IgD-negative memory B cell (primary cell): ENCODE measurements at regions not wholly inside any gene's neighbourhood (a gene's known extent, or its start where the extent isn't known, plus 50 kb on each side); places are given as distances from the start of the nearest gene placed in this dataset.
"Not testable (repeated sequence)": the region's sequence is repeated elsewhere in the genome, so short reads cannot be mapped to it uniquely, and the experiment has no call there.

Experiments used
- H3K27ac Mint-ChIP-seq, 3 donors: one replicate each; pipeline ENCODE4 v1.8.0; 2020 to 2022; ENCODE audit warnings: mild to moderate bottlenecking in 3 of 3, mixed read lengths in 3 of 3, moderate library complexity in 1 of 3
- H3K27me3 Mint-ChIP-seq: one replicate; pipeline ENCODE4 v1.8.0; 2021; ENCODE audit warnings: mixed read lengths
- H3K36me3 Mint-ChIP-seq: one replicate; pipeline ENCODE4 v1.8.0; 2020; ENCODE audit warnings: mild to moderate bottlenecking, mixed read lengths
- H3K4me1 Mint-ChIP-seq, 3 donors: one replicate each; pipeline ENCODE4 v1.8.0; 2020 to 2022; ENCODE audit warnings: mixed read lengths in 3 of 3, mild to moderate bottlenecking in 1 of 3
- H3K4me3 Mint-ChIP-seq, 4 donors: one replicate each; pipeline ENCODE4 v1.8.0; 2020 to 2022; ENCODE audit warnings: mild to moderate bottlenecking in 4 of 4, mixed read lengths in 4 of 4, moderate library complexity in 3 of 4
- H3K9me3 Mint-ChIP-seq, 3 donors: one replicate each; pipeline ENCODE4 v1.8.0; 2020 to 2021; ENCODE audit warnings: mixed read lengths in 3 of 3, mild to moderate bottlenecking in 1 of 3

DNA sequence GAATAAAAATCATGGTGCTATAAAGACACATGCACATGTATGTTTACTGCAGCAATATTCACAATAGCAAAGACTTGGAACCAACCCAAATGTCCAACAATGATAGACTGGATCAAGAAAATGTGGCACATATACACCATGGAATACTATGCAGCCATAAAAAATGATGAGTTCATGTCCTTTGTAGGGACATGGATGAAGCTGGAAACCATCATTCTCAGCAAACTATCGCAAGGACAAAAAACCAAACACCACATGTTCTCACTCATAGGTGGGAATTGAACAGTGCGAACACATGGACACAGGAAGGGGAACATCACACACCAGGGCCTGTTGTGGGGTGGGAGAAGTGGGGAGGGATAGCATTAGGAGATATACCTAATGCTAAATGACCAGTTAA, 185.9 kb downstream of the TPBG start:
- not testable (repeated sequence) for H3K4me3 Mint-ChIP-seq, H3K9me3 Mint-ChIP-seq, H3K4me1 Mint-ChIP-seq, H3K27ac Mint-ChIP-seq, H3K27me3 Mint-ChIP-seq, H3K36me3 Mint-ChIP-seq

DNA sequence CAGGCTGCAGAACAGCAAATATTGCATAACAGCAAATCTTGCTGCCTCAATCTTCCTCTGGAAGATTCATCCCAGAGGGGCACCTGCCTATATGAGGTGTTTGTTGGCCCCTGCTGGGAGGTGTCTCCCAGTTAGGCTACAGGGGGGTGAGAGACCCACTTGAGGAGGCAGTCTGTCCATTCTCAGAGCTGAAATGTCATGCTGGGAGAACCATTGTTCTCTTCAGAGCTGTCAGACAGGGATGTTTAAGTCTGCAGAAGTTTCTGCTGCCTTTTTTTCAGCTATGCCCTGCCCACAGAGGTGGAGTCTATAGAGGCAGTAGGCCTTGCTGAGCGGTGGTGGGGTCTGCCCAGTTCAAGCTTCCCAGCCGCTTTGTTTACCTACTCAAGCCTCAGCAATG, 187.7 kb downstream of the TPBG start:
- not testable (repeated sequence) for H3K4me3 Mint-ChIP-seq, H3K27ac Mint-ChIP-seq, H3K9me3 Mint-ChIP-seq, H3K36me3 Mint-ChIP-seq, H3K4me1 Mint-ChIP-seq, H3K27me3 Mint-ChIP-seq

DNA sequence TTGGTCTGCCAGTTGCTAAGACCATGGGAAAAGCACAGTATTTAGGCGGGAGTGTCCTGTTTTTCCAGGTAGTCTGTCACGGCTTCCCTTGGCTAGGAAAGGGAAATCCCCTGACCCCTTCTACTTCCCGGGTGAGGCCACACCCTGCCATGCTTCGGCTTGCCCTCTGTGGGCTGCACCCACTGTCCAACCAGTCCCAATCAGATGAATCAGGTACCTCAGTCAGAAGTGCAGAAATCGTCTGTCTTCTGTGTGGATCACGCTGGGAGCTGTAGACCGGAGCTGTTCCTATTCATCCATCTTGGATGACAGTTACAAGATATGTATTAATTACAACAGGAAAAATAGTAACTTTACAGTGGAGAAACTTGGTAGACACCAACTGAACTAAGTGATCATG, 188.2 kb downstream of the TPBG start:
- Mint-ChIP-seq H3K36me3 (no peaks in the 10 kb centered on the region), H3K4me3 (no peak overlapping the region), H3K27me3 (no peaks in the 10 kb centered on the region), H3K27ac (no peak overlapping the region), H3K9me3 (peaks cover 2 to 3% (median 2%) of the 10 kb centered on the region in 3 donors), H3K4me1 (no peaks in the 10 kb centered on the region)

DNA sequence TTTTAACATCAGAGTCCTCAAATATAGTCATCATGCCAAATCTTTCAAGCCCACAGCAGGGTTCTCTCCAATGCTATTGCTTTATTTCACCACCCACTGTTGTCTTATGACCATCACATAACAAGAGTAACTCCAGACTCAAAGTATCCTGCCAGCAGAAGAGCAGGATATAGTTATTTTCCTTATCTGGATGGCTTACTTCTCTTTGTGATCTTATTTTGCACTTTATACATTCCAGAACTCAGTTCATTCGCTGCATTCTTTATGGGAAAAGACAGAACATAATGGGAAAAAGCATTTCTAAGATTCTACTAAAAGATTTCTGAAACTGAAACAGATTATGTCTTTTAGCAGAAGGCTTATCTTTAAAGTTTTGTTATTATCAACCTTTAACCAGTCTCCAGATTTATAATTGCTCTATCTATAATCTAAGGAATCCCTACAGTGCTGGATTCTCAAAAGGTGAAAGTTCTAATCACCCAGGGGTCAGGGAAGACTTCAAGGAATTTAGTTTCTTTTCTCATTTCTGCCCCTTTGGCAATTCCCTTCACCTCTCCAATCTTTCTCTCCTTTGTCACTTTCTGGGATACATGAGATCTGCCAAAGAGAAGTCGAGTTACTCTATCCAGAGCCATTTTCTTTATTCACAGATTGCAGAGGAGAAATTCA, 190.4 kb downstream of the TPBG start:
- Mint-ChIP-seq H3K36me3 (no peaks in the 10 kb centered on the region), H3K27ac (no peak overlapping the region), H3K4me1 (no peaks in the 10 kb centered on the region), H3K9me3 (peaks cover 2 to 3% (median 2%) of the 10 kb centered on the region in 3 donors), H3K4me3 (no peak overlapping the region), H3K27me3 (no peaks in the 10 kb centered on the region)

DNA sequence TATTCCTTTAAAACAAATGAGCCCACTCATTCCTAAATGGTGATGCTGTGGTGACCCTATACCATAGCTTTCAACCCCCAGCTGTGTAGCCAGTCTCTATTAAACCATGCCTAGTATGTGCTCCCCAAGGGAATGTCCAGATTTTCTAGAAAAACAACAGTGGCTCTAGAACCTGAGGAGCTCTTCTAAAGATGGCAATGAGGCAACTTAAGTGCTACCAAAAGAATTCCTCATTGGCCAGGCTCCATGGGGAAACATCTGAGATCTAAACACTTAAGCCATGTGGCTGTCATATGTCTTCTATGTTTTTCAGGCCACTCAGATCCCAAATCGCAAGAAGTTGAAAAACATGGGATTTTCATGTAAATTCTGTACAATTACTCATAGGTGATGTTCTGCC, 191.0 kb downstream of the TPBG start:
- Mint-ChIP-seq H3K4me1 (no peaks in the 10 kb centered on the region), H3K27ac (no peak overlapping the region), H3K4me3 (no peak overlapping the region), H3K27me3 (no peaks in the 10 kb centered on the region), H3K36me3 (no peaks in the 10 kb centered on the region), H3K9me3 (peaks cover 2 to 3% (median 2%) of the 10 kb centered on the region in 3 donors)

DNA sequence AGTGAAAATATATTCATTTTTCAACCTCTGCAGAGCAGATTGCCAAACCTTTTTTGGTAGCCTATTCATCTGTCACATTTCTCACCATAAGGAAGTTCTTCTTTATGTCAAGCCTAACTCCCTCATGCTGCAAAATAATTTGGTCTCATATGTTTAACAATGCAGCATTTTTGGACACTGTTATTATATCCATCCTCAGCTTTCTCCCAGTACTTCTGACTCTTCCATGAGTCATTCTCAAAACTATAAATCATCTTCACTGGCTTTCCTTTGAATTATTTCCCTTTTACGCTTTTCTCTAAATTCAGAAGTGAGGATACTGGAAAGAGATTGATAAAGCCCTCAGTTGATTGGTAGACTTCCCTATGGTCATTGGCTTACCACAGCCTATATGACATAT, 192.2 kb downstream of the TPBG start:
- Mint-ChIP-seq H3K4me1 (no peaks in the 10 kb centered on the region), H3K4me3 (no peak overlapping the region), H3K27ac (no peak overlapping the region), H3K27me3 (no peaks in the 10 kb centered on the region), H3K36me3 (no peaks in the 10 kb centered on the region), H3K9me3 (no peaks in the 10 kb centered on the region)

DNA sequence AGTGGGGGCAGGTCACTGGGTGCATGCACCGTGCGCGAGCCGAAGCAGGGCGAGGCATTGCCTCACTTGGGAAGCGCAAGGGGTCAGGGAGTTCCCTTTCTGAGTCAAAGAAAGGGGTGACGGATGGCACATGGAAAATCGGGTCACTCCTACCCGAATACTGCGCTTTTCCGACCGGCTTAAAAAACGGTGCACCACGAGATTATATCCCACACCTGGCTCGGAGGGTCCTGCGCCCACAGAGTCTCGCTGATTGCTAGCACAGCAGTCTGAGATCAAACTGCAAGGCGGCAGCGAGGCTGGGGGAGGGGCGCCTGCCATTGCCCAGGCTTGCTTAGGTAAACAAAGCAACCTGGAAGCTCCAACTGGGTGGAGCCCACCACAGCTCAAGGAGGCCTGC, 194.9 kb downstream of the TPBG start:
- not testable (repeated sequence) for H3K27ac Mint-ChIP-seq, H3K27me3 Mint-ChIP-seq, H3K9me3 Mint-ChIP-seq, H3K4me3 Mint-ChIP-seq, H3K36me3 Mint-ChIP-seq, H3K4me1 Mint-ChIP-seq

DNA sequence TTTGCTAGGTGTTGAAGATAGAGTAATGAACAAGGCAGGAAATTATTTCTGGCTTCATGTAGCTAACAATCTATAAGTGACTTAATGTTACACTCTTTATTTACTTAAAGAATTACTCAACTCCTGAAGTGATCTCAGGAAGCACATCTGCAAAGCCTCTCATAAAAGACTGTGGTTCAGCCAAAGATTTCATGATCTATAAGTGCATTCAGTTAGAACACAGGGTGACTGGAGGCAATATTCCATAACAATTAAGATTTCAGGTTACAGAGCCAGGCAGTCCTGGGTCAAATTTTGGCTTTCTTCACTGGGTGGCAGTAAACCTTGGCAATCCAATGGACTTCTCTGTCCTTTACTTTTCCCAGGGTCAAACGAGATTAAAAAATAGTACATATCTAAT, 204.0 kb downstream of the TPBG start:
- H3K27ac Mint-ChIP-seq = no peak overlapping the region
- H3K36me3 Mint-ChIP-seq = no peaks in the 10 kb centered on the region

DNA sequence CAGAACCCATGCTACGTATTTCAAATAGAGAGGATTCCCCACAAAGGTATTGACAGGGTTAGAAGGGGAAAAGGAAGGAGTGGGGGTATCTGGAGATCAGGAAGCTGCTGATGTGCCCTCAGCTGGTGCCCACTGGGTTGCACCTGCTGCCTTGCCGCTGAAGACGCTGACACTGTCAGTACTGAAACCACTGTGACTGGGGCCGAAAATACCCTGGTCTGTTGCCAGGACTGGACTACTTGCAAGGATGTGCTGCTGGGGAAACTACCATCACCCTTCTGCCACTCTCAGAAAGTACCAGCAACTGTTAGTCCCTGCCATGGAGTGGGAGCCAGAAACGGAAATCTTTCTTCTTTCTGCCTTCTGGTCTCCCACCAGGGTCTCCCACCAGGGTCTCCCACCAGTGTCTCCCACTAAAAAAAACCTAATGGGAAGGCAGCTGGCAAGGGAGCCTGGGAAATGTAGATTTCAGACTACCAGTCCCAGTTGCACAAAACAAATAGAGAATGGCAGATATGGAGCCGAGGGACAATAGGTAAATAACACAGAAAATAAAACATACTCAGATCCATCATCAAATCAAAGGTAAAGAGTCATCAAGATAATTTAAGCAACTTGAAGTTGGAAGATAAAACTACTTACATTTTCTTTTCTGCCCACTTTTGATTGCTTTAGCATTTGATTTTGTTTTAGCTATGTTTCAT, 204.8 kb downstream of the TPBG start:
- Mint-ChIP-seq H3K4me3 (no peak overlapping the region), H3K4me1 (no peaks in the 10 kb centered on the region), H3K27ac (no peak overlapping the region), H3K9me3 (peaks cover 0 to 3% (median 2%) of the 10 kb centered on the region in 3 donors), H3K27me3 (no peaks in the 10 kb centered on the region), H3K36me3 (no peaks in the 10 kb centered on the region)

More for the DNA sequence above, 204.0 kb downstream of the TPBG start:
- no peaks in the 10 kb centered on the region for H3K27me3 Mint-ChIP-seq
- peaks cover 0 to 3% (median 2%) of the 10 kb centered on the region in 3 donors for H3K9me3 Mint-ChIP-seq
- H3K4me1 Mint-ChIP-seq = no peaks in the 10 kb centered on the region
- H3K4me3 Mint-ChIP-seq = no peak overlapping the region

DNA sequence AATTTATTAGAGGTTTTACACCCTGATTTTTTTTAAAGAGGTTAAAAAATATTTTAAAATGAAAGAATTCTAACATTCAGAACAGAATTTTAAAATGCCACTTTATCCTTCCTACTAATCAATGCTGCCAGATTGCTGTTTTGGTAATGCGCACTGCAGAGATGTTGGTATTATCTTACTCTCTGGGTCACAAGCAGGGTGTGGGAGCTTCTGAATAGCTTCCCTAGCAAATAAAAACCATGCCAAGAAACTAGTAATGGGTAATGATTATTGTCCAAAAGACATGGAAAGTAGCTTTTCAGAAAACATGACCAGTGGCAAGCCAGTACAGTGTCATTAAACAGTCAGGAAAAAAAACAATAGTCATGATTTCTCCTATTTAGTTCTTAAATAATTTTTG, 205.4 kb downstream of the TPBG start:
- Mint-ChIP-seq H3K9me3 (peaks cover 0 to 3% (median 2%) of the 10 kb centered on the region in 3 donors), H3K27ac (no peak overlapping the region), H3K4me1 (no peaks in the 10 kb centered on the region), H3K36me3 (no peaks in the 10 kb centered on the region), H3K4me3 (no peak overlapping the region), H3K27me3 (no peaks in the 10 kb centered on the region)

DNA sequence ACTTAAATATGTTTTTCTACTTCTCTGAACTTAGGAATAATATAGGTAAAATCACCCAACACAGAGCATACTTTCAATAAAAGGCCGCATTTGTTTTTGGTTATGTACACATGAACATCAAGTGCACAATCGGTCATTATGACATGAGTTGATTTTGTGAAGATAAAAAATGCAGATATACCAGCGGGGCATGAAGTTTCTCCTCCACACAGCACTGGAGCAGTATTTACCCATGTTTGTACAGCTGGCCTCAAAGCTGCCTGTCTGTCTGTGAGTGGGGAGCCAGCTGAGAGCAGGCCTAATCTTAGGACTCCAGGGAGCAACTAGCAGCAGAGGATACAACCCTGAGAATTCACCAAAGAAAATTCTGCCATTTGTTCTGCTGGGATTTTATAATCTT, 206.5 kb downstream of the TPBG start:
- Mint-ChIP-seq H3K4me1 (no peaks in the 10 kb centered on the region), H3K9me3 (peaks cover 0 to 3% (median 2%) of the 10 kb centered on the region in 3 donors), H3K27me3 (no peaks in the 10 kb centered on the region), H3K27ac (no peak overlapping the region), H3K4me3 (no peak overlapping the region), H3K36me3 (no peaks in the 10 kb centered on the region)

DNA sequence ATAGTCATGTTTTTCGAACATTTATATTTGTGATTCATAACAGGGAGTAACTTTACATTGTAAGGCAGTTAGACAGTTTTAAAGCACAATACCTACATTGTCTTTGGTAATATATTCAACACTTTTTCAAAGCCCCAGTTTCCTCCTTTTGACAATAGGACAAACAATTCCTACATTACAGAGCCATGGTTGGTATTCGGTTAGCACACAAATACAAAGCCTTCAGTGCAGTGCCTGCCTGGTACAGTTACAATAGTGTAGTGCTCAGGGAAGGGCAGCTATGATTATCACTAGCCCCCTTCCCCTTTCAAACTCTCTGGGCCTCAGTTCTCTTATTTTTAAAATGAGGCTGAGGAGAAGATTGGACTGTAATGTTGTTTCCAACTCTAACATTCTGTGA, 207.8 kb downstream of the TPBG start:
- no peaks in the 10 kb centered on the region for H3K27me3 Mint-ChIP-seq
- no peaks in the 10 kb centered on the region for H3K4me1 Mint-ChIP-seq
- no peaks in the 10 kb centered on the region for H3K36me3 Mint-ChIP-seq
- no peak overlapping the region for H3K27ac Mint-ChIP-seq
- no peak overlapping the region for H3K4me3 Mint-ChIP-seq
- peaks cover 0 to 13% (median 2%) of the 10 kb centered on the region in 3 donors for H3K9me3 Mint-ChIP-seq

DNA sequence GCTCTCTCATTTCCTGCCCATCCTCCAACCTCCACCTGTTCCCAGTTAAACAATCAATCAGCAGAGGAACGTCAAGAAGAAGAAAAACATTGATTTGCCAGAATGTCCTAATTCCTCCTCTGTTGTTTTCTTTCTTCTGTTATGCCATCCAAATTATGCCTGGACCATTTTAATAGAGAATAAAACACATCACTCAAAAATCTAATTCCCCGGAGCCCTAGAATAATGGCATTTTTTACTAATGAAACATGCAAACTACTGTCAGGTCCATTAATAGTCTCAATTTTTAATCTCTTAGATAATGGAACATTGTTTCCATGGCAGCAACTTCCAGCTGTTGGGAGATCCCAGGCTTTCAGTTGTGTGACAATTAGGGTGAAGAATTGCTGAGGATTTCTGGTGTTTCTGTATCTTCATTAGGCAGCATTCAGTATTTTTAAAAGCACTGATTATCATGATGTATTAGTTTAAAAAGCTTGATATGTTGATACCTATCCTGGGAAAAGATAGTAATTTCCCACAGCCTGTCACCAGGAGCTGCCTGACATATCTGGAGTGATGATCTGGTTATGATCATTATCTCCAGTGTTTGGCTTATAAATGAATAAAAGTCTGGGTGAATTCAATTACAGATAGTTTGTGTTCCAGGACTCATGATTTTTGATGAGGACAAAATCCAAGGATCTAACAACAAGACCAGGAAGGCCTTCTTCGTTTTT, 209.8 kb downstream of the TPBG start:
- Mint-ChIP-seq H3K36me3 (no peaks in the 10 kb centered on the region), H3K4me3 (no peak overlapping the region), H3K27me3 (no peaks in the 10 kb centered on the region), H3K4me1 (no peaks in the 10 kb centered on the region), H3K27ac (no peak overlapping the region), H3K9me3 (peaks cover 0 to 18% (median 0%) of the 10 kb centered on the region in 3 donors)

DNA sequence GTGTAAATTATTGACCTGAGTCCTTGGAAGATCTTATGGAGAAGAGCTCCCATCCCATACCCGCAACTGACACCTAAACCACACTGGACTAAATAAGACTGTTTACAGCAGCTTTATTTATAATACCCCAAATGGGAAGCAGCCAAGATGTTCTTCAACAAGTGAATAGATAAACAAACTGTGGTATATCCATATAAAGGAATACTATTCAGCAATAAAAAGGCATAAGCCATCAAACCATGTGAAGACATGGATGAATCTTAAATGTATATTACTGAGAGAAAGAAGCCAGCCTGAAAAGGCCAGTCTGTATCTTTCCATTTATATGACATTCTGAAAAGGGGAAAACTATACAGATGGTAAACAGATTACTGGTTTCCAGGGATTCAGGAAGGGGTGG, 212.7 kb downstream of the TPBG start:
- Mint-ChIP-seq H3K9me3 (peaks cover 0 to 24% (median 3%) of the 10 kb centered on the region in 3 donors), H3K27me3 (no peaks in the 10 kb centered on the region), H3K4me3 (no peak overlapping the region), H3K27ac (no peak overlapping the region), H3K36me3 (no peaks in the 10 kb centered on the region), H3K4me1 (no peaks in the 10 kb centered on the region)

DNA sequence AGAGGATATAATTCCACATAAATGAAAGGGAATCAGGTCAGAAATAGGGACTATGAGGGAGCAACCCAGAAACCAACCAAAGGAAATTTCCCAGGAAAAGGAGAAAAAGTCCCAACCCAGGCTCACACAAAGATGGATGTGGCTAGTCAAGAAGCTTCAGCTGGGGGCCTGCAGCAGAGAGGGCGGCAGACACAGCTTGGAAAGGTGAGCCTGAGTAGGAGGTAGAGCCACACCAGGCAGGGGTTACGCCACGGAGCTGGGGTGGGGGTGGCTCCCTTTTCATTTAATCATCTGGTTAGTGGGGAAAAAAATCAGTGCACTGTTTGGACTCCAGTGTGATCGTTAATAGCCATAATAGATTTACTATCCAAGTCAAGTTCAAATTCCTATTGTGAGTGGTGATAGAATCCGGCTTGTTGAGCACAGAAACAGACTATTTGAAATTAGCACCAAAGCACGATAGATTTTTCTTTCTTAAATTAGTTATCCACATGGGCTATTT, 220.6 kb downstream of the TPBG start:
- peaks cover 2% of the 10 kb centered on the region for H3K27me3 Mint-ChIP-seq
- H3K4me3 Mint-ChIP-seq = no peak overlapping the region

More for the DNA sequence above, 220.6 kb downstream of the TPBG start:
- no peaks in the 10 kb centered on the region for H3K36me3 Mint-ChIP-seq
- no peak overlapping the region for H3K27ac Mint-ChIP-seq
- peaks cover 0 to 1% (median 0%) of the 10 kb centered on the region in 3 donors for H3K4me1 Mint-ChIP-seq
- H3K9me3 Mint-ChIP-seq = peaks cover 0 to 4% (median 0%) of the 10 kb centered on the region in 3 donors
